ENCODE measurements at regions not wholly inside any gene's neighbourhood (a gene's known extent, or its start where the extent isn't known, plus 50 kb on each side); places are given as distances from the start of the nearest gene placed in this dataset.
A peak's percentile ranks its signal among the peaks of the same experiment; 100 is the strongest.

GRCh38 chr21:25426580-25426979 lies 180.7 kb downstream of the MRPL39 start:
- no peak overlapping the region for H3K9ac ChIP-seq (ENCODE audit: low read length)
- intact Hi-C loops (cut with micrococcal nuclease), result loop anchor here (10.0 kb wide), 1 partner anchor 308 kb away; the partner anchor contains the start of genes ATP5PF and GABPA
- H3K79me2 ChIP-seq (ENCODE audit: control insufficient read depth, insufficient read depth, low read length), result no peaks in the 10 kb centered on the region
- TF ChIP-seq CTCF (IDR thresholded peaks at IDR 0.05), result no peak
- no peak for TF ChIP-seq EZH2 (IDR thresholded peaks at IDR 0.05; ENCODE audit: borderline replicate concordance, insufficient read depth, low read depth, low read length, poor library complexity, severe bottlenecking)
- ATAC-seq (ENCODE audit: low read depth) (no peak), DNase-seq (no peak)
- no peak overlapping the region for H3K4me3 ChIP-seq (ENCODE audit: control extremely low read depth in 1 of 5, extremely low read depth in 1 of 5, insufficient read depth in 1 of 5, low read depth in 2 of 5, low read length in 4 of 5)
- no peaks in the 10 kb centered on the region for H3K36me3 ChIP-seq (replicated peaks in 1 of 2; ENCODE audit: control extremely low read depth in 1 of 2, control insufficient read depth in 1 of 2, extremely low read depth in 1 of 2, insufficient read depth in 2 of 2, low read length in 1 of 2)
- Mint-ChIP-seq H3K4me3 (no peak overlapping the region), H3K9me3 (ENCODE audit: insufficient read depth) (no peaks in the 10 kb centered on the region), H3K27ac (no peak overlapping the region), H3K27me3 (no peaks in the 10 kb centered on the region), H3K4me1 (peaks cover 49% of the 10 kb centered on the region)
- H3K27ac ChIP-seq (ENCODE audit: low read length in 2 of 2), result no peak overlapping the region
- no peak overlapping the region for H2AFZ ChIP-seq (ENCODE audit: insufficient read depth, low read depth, low read length, poor library complexity, severe bottlenecking)
- no CpG with 5 or more reads among the region's 4 CpGs for WGBS (ENCODE audit: insufficient coverage)
- H3K4me1 ChIP-seq (ENCODE audit: control insufficient read depth in 2 of 2, insufficient read depth in 2 of 2, low read length in 2 of 2), result peaks cover 28 to 45% of the 10 kb centered on the region in 2 donors
- CTCF ChIA-PET, result no interaction called here
- H3K4me2 ChIP-seq (replicated peaks; ENCODE audit: low read depth, low read length, poor library complexity, severe bottlenecking), result no peak overlapping the region
- H4K20me1 ChIP-seq (ENCODE audit: control insufficient read depth, insufficient read depth, low read length, poor library complexity, severe bottlenecking), result no peaks in the 10 kb centered on the region
- H3K9me3 ChIP-seq (ENCODE audit: control extremely low read depth in 1 of 3, control insufficient read depth in 2 of 3, insufficient read depth in 1 of 3, low read length in 2 of 3), result peaks cover 0 to 3% (median 0%) of the 10 kb centered on the region in 3 donors
- POLR2A ChIA-PET, result no interaction called here
- no peaks in the 10 kb centered on the region for H3K27me3 ChIP-seq (replicated peaks in 1 of 4; ENCODE audit: control extremely low read depth in 1 of 4, control insufficient read depth in 3 of 4, insufficient read depth in 4 of 4, low read length in 3 of 4)

- Mint-ChIP-seq H3K27me3 (no peaks in the 10 kb centered on the region), H3K27ac (peak overlapping the region; percentile 67), H3K4me3 (peak overlapping the region; percentile 61), H3K9me3 (ENCODE audit: insufficient read depth) (no peaks in the 10 kb centered on the region), H3K4me1 (peaks cover 61% of the 10 kb centered on the region)
- Histone ChIP-seq H3K27ac (ENCODE audit: low read length in 2 of 2) (peak overlapping the region; percentile 42 to 77), H3K36me3 (replicated peaks in 1 of 2; ENCODE audit: control extremely low read depth in 1 of 2, control insufficient read depth in 1 of 2, extremely low read depth in 1 of 2, insufficient read depth in 2 of 2, low read length in 1 of 2) (no peaks in the 10 kb centered on the region), H3K4me2 (replicated peaks; ENCODE audit: low read depth, low read length, poor library complexity, severe bottlenecking) (peak overlapping the region; percentile 65), H3K27me3 (replicated peaks in 1 of 4; ENCODE audit: control extremely low read depth in 1 of 4, control insufficient read depth in 3 of 4, insufficient read depth in 4 of 4, low read length in 3 of 4) (no peaks in the 10 kb centered on the region), H3K4me1 (ENCODE audit: control insufficient read depth in 2 of 2, insufficient read depth in 2 of 2, low read length in 2 of 2) (peaks cover 37 to 55% of the 10 kb centered on the region in 2 donors), H3K9me3 (ENCODE audit: control extremely low read depth in 1 of 3, control insufficient read depth in 2 of 3, insufficient read depth in 1 of 3, low read length in 2 of 3) (peaks cover 0 to 3% (median 0%) of the 10 kb centered on the region in 3 donors), H3K4me3 (ENCODE audit: control extremely low read depth in 1 of 5, extremely low read depth in 1 of 5, insufficient read depth in 1 of 5, low read depth in 2 of 5, low read length in 4 of 5) (peak overlapping the region in 2 of 5 experiments; percentile 4 to 54), H4K20me1 (ENCODE audit: control insufficient read depth, insufficient read depth, low read length, poor library complexity, severe bottlenecking) (no peaks in the 10 kb centered on the region), H3K9ac (ENCODE audit: low read length) (peak overlapping the region; percentile 46), H2AFZ (ENCODE audit: insufficient read depth, low read depth, low read length, poor library complexity, severe bottlenecking) (peak overlapping the region; percentile 41), H3K79me2 (ENCODE audit: control insufficient read depth, insufficient read depth, low read length) (no peaks in the 10 kb centered on the region)
- DNase-seq (peak; percentile 37), ATAC-seq (ENCODE audit: low read depth) (no peak)
- ChIA-PET CTCF (interaction anchor here (0.6 to 7.7 kb wide), 3 partner anchors 18 to 182 kb away, joined by 3 to 48 read pairs (median 14); partner anchors contain the start of gene MRPL39), POLR2A (no interaction called here)
- TF ChIP-seq CTCF (IDR thresholded peaks at IDR 0.05) (no peak), EZH2 (IDR thresholded peaks at IDR 0.05; ENCODE audit: borderline replicate concordance, insufficient read depth, low read depth, low read length, poor library complexity, severe bottlenecking) (no peak)
- no CpG with 5 or more reads among the region's 2 CpGs for WGBS (ENCODE audit: insufficient coverage)
- intact Hi-C loops (cut with micrococcal nuclease), result loop anchor here (10.0 kb wide), 1 partner anchor 310 kb away; the partner anchor contains the start of genes ATP5PF and GABPA
Observed at GRCh38 chr21:25425156-25425555, 182.1 kb downstream of the MRPL39 start.

Measured in B cell (primary cell).